DND-41 (cell line): ENCODE measurements at regions not wholly inside any gene's neighbourhood (a gene's known extent, or its start where the extent isn't known, plus 50 kb on each side); places are given as distances from the start of the nearest gene placed in this dataset.

Experiments
- ATAC-seq: fragments of 200-7000 bp; cut with Tn5 transposase; 3 replicates; pipeline ENCODE4 v1.9.1; 2021; ENCODE audit warnings: low read depth; ENCODE audit not compliant: insufficient read depth
- DNase-seq: peaks from one replicate; pipeline ENCODE4 v3.0.0-alpha.2; 2020
- H2AFZ ChIP-seq: 2 replicates; pipeline ENCODE4 v1.6.0; 2012; ENCODE audit warnings: low read depth, low read length
- H3K27ac ChIP-seq: 2 replicates; pipeline ENCODE4 v1.5.1; 2012; ENCODE audit warnings: low read length, inconsistent platforms
- H3K27me3 ChIP-seq: fragments of 200-600 bp; sonication (generic); 2 replicates; pipeline ENCODE4 v1.6.0; 2012; ENCODE audit warnings: low read length, mild to moderate bottlenecking, inconsistent platforms; ENCODE audit not compliant: insufficient read depth, poor library complexity
- H3K36me3 ChIP-seq: 2 replicates; pipeline ENCODE4 v1.5.1; 2012; ENCODE audit warnings: low read length, inconsistent platforms; ENCODE audit not compliant: insufficient read depth
- H3K4me1 ChIP-seq: 2 replicates; pipeline ENCODE4 v1.5.1; 2012; ENCODE audit warnings: mild to moderate bottlenecking, low read length; ENCODE audit not compliant: insufficient read depth
- H3K4me2 ChIP-seq: 2 replicates; pipeline ENCODE4 v1.6.0; 2012; ENCODE audit warnings: mild to moderate bottlenecking, moderate library complexity, low read length, inconsistent platforms; ENCODE audit not compliant: insufficient read depth
- H3K4me3 ChIP-seq, 2 experiments: fragments of 200-600 bp in 1 of 2; shearing (Covaris generic) in 1 of 2; 2 replicates each; pipeline ENCODE4 v1.5.1; 2012 to 2016; ENCODE audit warnings: inconsistent platforms in 2 of 2, low read length in 2 of 2, mild to moderate bottlenecking in 2 of 2, low read depth in 1 of 2, moderate library complexity in 1 of 2
- H3K79me2 ChIP-seq: 2 replicates; pipeline ENCODE4 v1.6.0; 2012; ENCODE audit warnings: low read length, inconsistent platforms; ENCODE audit not compliant: insufficient read depth
- H3K9ac ChIP-seq: 2 replicates; pipeline ENCODE4 v1.6.0; 2012; ENCODE audit warnings: low read depth, mild to moderate bottlenecking, inconsistent platforms, low read length, moderate library complexity
- H3K9me3 ChIP-seq: 2 replicates; pipeline ENCODE4 v1.5.1; 2012; ENCODE audit warnings: low read length, moderate library complexity, mild to moderate bottlenecking, inconsistent platforms; ENCODE audit not compliant: insufficient read depth, severe bottlenecking
- H4K20me1 ChIP-seq: 2 replicates; pipeline ENCODE4 v1.6.0; 2012; ENCODE audit warnings: low read length; ENCODE audit not compliant: insufficient read depth
- EZH2 ChIP-seq: IDR thresholded peaks from 3 replicates; pipeline ENCODE4 v1.6.1; 2012; ENCODE audit warnings: borderline replicate concordance, low read depth, mild to moderate bottlenecking, moderate library complexity, low read length, inconsistent platforms; ENCODE audit not compliant: severe bottlenecking
- TF ChIP-seq, protein P1 (sequence below): IDR thresholded peaks from 2 replicates; pipeline ENCODE4 v1.5.1; 2012; ENCODE audit warnings: borderline replicate concordance, low read length, moderate library complexity, mild to moderate bottlenecking; ENCODE audit not compliant: poor library complexity, severe bottlenecking; ENCODE audit errors: extremely low read depth

DNA sequence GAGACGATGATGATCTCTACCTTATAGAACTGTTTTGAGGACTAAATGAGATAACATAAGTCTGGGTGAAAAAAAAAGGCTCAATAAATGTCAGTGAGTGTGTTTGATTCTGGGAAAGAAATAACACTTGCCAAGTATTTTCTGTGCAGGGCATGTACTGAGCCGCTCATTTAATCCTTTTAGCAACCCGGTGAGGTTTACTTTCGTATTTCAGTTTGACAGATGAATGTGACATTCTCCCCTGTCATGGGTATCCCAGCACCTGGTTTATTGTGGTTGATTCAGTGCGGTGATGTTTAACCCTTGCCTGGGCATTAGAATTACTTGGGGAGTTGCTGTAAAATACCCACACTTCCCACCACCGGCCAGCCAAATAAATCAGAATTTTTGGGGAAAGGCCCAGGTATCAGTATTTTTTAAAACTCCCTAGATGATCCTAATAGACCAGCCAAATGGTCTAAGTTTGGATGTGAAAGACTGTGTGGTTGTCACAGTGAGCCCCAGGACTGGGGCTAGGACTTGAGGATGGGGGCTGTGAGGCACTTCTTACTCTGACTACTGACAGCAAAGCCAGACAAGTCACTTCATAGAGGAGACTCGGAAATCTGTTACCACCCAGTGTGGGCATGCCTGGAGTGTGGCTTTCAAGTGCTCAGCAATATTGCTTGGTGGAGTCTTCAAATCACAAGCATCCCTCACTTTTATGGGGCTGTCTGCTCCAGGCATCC is 100.2 kb upstream of the KCNG1 start:
- no peaks in the 10 kb centered on the region for H3K36me3 ChIP-seq
- no peak overlapping the region for H3K4me2 ChIP-seq

DNA sequence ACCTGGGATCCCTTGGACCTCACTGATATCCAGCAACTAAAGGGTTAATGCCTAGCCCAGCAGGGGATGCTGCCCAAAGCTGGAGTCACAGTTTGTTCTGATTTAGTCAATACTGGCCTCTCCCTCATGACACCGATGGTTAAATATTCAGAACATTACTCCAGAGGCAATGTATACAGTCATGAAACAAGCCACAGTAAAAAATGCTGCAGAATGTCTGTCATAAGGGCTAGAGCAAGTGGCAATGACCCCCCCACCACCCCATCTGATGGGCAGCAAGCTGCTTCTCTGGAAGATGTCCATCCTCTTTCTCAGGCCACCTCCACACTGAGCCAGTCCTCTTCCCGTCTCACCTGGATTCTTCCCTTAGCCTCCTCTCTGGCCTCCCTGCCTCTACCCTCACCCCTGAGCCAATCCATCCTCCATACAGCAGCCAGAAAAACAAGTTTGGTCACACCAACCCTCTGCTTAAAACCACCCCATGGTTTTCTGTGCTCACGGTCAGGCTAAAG is 99.0 kb upstream of the KCNG1 start:
- no peaks in the 10 kb centered on the region for H3K9me3 ChIP-seq
- no peak overlapping the region for H2AFZ ChIP-seq
- H3K4me3 ChIP-seq: no peak overlapping the region
- TF ChIP-seq EZH2: no peak
- TF ChIP-seq, protein P1, sequence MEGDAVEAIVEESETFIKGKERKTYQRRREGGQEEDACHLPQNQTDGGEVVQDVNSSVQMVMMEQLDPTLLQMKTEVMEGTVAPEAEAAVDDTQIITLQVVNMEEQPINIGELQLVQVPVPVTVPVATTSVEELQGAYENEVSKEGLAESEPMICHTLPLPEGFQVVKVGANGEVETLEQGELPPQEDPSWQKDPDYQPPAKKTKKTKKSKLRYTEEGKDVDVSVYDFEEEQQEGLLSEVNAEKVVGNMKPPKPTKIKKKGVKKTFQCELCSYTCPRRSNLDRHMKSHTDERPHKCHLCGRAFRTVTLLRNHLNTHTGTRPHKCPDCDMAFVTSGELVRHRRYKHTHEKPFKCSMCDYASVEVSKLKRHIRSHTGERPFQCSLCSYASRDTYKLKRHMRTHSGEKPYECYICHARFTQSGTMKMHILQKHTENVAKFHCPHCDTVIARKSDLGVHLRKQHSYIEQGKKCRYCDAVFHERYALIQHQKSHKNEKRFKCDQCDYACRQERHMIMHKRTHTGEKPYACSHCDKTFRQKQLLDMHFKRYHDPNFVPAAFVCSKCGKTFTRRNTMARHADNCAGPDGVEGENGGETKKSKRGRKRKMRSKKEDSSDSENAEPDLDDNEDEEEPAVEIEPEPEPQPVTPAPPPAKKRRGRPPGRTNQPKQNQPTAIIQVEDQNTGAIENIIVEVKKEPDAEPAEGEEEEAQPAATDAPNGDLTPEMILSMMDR: no peak
- no peak for DNase-seq
- no peak overlapping the region for H3K4me2 ChIP-seq
- no peak overlapping the region for H3K27ac ChIP-seq
- no peak overlapping the region for H3K9ac ChIP-seq
- no peaks in the 10 kb centered on the region for H4K20me1 ChIP-seq
- H3K79me2 ChIP-seq: no peaks in the 10 kb centered on the region
- no peaks in the 10 kb centered on the region for H3K36me3 ChIP-seq
- peaks cover 34% of the 10 kb centered on the region for H3K27me3 ChIP-seq
- H3K4me1 ChIP-seq: no peaks in the 10 kb centered on the region
- ATAC-seq: no peak

More for the DNA sequence above, 100.2 kb upstream of the KCNG1 start:
- ATAC-seq (no peak), DNase-seq (no peak)
- no peak overlapping the region for H3K4me3 ChIP-seq
- no peak overlapping the region for H3K27ac ChIP-seq
- no peak overlapping the region for H3K9ac ChIP-seq
- H4K20me1 ChIP-seq: no peaks in the 10 kb centered on the region
- no peaks in the 10 kb centered on the region for H3K79me2 ChIP-seq
- no peak overlapping the region for H2AFZ ChIP-seq
- no peak for TF ChIP-seq EZH2
- TF ChIP-seq, protein P1: no peak
- no peaks in the 10 kb centered on the region for H3K9me3 ChIP-seq
- H3K27me3 ChIP-seq: peaks cover 34% of the 10 kb centered on the region
- no peaks in the 10 kb centered on the region for H3K4me1 ChIP-seq

DNA sequence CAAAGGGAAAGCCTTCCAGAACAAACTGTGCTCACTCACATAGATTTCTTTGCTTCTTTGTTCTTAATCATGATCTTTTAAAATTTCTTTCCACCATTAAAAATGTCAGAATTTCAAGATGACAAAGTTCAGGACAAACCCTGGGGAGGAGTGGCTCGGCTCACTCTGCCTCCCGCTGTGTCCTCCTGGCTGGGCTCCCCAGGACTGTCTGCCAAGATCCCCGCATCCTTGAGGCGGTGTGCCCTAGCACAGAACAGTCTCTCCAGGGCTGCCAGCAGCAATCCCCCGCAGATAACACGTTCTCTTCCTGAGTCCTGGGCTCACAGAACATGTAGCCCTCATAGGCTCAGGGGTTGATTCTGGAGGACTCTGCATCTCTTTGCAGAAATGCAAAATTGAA is 98.4 kb upstream of the KCNG1 start:
- no peaks in the 10 kb centered on the region for H3K79me2 ChIP-seq

More for the DNA sequence above, 98.4 kb upstream of the KCNG1 start:
- TF ChIP-seq EZH2: no peak
- TF ChIP-seq, protein P1: no peak
- Histone ChIP-seq H3K4me2 (no peak overlapping the region), H3K4me3 (no peak overlapping the region), H3K9ac (no peak overlapping the region), H2AFZ (no peak overlapping the region), H3K36me3 (no peaks in the 10 kb centered on the region), H3K4me1 (no peaks in the 10 kb centered on the region), H4K20me1 (no peaks in the 10 kb centered on the region), H3K27me3 (peaks cover 30% of the 10 kb centered on the region), H3K9me3 (no peaks in the 10 kb centered on the region), H3K27ac (no peak overlapping the region)
- DNase-seq (no peak), ATAC-seq (no peak)
